ENCODE measurements at regions not wholly inside any gene's neighbourhood (a gene's known extent, or its start where the extent isn't known, plus 50 kb on each side); places are given as distances from the start of the nearest gene placed in this dataset.

GRCh38 chr1:87937831-87938395, 609.2 kb downstream of the LMO4 start:
- no peak for DNase-seq

DNA sequence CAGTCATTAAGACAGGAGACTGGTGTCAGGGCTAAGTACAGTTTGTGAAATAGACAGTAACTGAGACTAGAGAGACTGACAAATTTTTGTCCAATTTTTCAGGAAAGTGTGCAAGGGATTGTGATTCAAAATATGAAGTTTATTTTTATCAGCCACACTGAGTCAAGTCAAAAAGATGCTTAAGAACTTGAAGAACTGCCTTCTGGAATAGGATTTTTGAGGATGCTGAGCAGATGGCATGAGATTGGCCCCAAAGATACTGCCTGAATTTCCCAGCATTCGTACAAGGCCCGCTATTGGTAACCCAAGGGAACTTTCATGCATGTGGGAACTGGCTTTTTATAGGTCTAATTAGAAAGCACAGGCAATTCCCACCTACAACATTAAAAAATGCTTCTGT, 610.0 kb downstream of the LMO4 start:
- no peak for DNase-seq

GRCh38 chr1:87939444-87939843, 610.8 kb downstream of the LMO4 start:
- no peak for DNase-seq

GRCh38 chr1:87940421-87940820, 611.7 kb downstream of the LMO4 start:
- DNase-seq = no peak

GRCh38 chr1:87941337-87941946, 612.8 kb downstream of the LMO4 start:
- DNase-seq = no peak

- DNase-seq = no peak
These were observed 613.5 kb downstream of the LMO4 start for GRCh38 chr1:87942165-87942564.

GRCh38 chr1:87949711-87950110, 621.0 kb downstream of the LMO4 start:
- no peak for DNase-seq

DNA sequence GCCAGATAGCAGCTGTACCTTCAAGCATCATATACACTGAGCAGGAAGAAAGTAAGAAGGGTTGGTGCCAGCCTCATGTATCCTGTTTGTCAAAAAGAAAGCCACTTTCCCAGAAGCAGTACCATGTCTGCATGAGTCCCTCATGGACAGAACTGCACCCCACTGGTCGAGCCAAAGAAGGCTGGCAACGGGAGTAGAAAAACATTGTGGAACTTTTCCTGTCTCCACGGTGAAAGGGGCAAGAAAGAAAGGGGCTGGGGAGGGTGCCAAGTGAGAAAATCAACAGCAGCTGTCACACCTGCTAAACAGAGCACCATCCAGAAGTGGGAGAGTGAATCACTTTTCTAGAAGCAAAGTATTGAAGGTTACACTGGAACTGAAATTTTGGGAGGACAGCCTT, 621.7 kb downstream of the LMO4 start:
- no peak for DNase-seq

- DNase-seq = no peak
These were observed 622.7 kb downstream of the LMO4 start for GRCh38 chr1:87951409-87951808.

- no peak for DNase-seq
These were observed 623.2 kb downstream of the LMO4 start for GRCh38 chr1:87951852-87952251.

DNA sequence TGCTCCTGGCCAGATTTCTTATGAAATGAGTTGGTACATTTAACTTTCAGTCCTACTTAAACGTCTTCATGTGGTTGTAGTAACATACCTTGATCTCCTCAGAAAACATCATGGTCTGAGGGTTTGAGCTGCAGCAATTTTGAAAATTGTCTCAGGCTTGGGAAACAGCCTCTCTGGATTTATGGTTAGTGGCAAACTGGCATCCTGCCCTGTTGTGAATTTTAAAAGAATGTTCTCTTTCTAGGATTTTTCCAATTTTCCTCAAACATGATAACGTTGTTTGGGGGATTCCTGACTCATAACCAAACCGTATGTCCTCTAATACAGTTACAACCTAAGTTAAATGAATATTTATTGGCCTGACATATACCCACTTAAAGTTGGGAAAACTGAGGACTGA, 624.4 kb downstream of the LMO4 start:
- DNase-seq = no peak

DNA sequence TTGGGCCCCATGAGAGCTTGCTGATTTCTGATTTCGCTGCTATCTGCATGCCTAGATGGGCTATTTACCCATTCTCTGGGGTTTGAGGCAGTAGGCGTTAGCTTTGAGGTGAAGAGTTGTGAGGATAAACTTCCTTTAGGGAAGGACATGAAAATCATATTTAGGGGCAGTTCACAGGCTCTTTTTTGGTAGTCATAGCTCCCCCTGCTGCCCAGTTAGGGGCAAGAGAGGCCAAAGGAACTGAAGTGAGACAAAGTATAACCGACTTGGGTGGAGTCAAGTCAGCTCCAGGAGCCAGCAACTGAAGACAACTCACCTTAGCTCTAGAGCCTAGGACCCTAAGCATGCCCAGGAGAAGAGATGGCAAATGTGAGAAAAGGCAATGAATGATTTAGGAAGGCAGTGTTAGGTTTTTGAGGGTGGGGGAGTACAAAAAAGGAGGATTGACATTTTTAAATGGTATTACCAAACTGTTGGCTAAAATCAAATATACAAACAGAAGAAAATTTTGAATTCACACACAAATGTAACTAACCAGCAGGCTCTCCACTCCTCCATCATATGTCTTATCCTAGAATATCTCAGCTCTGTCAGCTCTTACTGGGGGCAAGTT, 625.2 kb downstream of the LMO4 start:
- peak; percentile 19 for DNase-seq

GRCh38 chr1:87955038-87955437, 626.4 kb downstream of the LMO4 start:
- DNase-seq = no peak

- no peak for DNase-seq
These were observed 627.4 kb downstream of the LMO4 start for GRCh38 chr1:87956072-87956471.

DNA sequence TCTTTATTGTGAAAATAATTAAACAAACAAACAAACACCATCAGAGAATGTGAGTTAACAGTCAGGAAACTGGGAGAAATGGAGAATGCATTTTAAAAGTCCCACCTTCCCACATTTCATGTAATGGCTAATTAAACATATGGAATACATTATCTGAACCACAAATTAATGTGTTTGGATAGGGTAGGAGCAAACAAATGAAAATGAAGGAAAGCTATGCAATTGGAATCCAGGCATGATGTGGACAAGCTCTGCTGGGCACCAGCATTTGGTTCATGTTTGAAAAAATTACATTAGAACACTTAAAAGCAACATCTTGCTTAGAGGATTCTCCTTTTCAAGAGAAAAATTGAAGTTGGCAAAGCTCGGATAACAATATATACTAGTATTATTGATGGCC, 628.1 kb downstream of the LMO4 start:
- DNase-seq = no peak

GRCh38 chr1:87957331-87957730, 628.7 kb downstream of the LMO4 start:
- no peak for DNase-seq

GRCh38 chr1:87958201-87958600, 629.5 kb downstream of the LMO4 start:
- DNase-seq = no peak

DNA sequence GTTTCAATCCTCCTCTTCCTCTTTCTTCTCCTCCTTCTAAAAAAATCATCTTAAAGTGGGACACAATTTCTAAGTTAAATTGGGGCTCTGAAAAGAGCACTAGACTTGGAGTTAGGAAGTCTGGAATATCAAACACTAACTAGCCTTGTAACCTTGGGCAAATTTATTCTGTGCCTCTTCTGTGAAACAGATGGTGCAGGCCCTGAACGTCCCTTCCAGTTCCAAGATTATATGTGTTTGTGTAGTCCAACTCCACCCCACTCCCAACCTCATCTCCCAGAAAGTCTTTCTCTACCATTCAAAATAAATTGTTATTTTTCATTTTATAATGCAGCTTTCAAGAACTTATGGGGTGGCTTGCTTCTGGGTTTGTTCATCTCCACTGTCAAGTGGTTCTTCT, 630.0 kb downstream of the LMO4 start:
- no peak for DNase-seq

- DNase-seq = no peak
These were observed 630.6 kb downstream of the LMO4 start for GRCh38 chr1:87959236-87959635.

DNA sequence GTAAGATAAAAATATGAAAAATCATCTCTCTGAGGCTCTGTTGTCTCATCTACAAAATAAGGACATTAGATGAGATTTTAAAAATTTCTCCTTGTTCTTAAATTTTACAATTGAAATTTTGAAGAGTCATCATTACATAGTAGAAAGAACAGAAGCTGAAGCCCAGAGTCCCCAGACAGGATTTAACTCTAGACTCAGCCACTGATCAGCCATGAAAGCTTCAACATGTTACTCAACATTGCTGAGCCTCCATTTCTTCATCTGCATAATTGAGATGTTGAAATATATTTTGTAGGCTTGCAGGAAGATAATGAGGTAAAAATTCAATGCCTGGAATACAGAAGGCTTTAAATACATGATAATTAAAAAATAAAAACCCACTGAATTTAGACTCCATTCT, 633.3 kb downstream of the LMO4 start:
- DNase-seq = no peak

GRCh38 chr1:87963556-87963955, 634.9 kb downstream of the LMO4 start:
- DNase-seq = no peak

GRCh38 chr1:87965193-87965592, 636.5 kb downstream of the LMO4 start:
- DNase-seq = no peak

DNA sequence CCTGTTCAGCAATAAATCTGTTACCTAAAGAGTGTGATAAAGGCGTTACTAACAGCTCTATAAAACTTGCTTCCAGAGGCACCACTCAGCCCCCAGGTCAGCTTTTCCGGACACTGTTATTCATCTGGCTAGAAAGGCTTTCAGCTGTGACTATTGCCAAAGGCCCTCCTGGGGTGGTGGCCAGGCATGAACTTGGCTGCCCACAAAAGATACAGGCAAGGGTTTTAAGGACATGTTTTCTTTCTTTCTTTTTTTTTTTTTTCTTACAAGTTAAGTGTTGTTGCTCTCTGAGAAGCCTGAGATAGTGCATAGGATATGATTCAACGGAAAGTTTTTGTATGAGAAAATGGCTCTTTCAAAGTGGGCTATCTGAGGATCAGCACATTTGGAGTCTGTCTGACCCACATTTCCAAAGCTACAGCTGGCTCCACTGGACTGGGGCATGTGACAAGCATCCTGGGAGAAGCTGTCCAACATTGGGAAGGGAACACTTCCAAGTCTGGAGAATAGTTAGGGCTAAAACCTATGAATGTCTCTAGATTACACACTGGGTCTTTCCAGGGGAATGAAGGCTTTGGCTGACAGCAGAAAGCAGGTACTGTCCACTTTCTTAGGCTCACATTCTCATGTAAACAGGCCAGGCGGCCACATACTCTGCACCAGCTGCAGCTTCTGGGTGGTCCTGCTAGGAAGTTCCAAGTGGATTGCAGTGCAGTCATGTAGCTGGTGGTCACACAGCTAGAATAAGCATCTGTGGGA, 639.7 kb downstream of the LMO4 start:
- no peak for DNase-seq

- DNase-seq = no peak
These were observed 640.4 kb downstream of the LMO4 start for GRCh38 chr1:87969040-87969439.
